ENCODE measurements at regions not wholly inside any gene's neighbourhood (a gene's known extent, or its start where the extent isn't known, plus 50 kb on each side); places are given as distances from the start of the nearest gene placed in this dataset.

DNA sequence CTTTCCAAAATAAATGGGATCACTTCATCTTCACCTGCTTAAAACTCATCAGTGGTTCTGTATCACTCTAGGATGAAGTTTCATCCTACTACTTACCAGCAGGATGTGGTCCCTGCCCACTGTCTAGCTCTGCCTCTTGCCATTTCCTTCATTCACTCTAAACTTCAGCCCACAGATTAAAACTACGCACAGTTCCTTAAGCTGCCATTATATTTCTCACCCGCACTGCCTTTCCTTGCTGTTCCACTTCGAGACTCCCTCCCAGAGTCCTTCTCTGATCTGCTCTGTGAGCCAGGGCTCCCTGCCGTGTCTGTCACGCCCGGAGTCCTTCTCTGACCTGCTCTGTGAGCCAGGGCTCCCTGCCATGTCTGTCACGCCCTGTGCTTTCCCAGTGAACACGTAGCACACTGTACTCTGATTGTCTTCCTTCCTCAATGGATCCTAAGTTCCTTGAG, 52.0 kb upstream of the NPAS1 start:
- H4K20me1 ChIP-seq (ENCODE audit: insufficient read depth, poor library complexity, severe bottlenecking), result peaks cover 23% of the 10 kb centered on the region
- 90% methylated on average over 8 of the region's 8 CpGs for WGBS (ENCODE audit: low lambda C conversion rate, missing lambda C conversion rate)
- H3K27ac ChIP-seq, result no peak overlapping the region
- H3K4me1 ChIP-seq (ENCODE audit: insufficient read depth), result no peaks in the 10 kb centered on the region
- H2AFZ ChIP-seq, result no peak overlapping the region
- peaks cover 91% of the 10 kb centered on the region for H3K79me2 ChIP-seq
- no peaks in the 10 kb centered on the region for H3K9me3 ChIP-seq (ENCODE audit: low read depth)
- DNase-seq (ENCODE audit: low spot score), result no peak
- H3K4me3 ChIP-seq, result no peak overlapping the region
- H3K4me2 ChIP-seq, result no peak overlapping the region
- no peaks in the 10 kb centered on the region for H3K27me3 ChIP-seq
- TF ChIP-seq, protein P1, sequence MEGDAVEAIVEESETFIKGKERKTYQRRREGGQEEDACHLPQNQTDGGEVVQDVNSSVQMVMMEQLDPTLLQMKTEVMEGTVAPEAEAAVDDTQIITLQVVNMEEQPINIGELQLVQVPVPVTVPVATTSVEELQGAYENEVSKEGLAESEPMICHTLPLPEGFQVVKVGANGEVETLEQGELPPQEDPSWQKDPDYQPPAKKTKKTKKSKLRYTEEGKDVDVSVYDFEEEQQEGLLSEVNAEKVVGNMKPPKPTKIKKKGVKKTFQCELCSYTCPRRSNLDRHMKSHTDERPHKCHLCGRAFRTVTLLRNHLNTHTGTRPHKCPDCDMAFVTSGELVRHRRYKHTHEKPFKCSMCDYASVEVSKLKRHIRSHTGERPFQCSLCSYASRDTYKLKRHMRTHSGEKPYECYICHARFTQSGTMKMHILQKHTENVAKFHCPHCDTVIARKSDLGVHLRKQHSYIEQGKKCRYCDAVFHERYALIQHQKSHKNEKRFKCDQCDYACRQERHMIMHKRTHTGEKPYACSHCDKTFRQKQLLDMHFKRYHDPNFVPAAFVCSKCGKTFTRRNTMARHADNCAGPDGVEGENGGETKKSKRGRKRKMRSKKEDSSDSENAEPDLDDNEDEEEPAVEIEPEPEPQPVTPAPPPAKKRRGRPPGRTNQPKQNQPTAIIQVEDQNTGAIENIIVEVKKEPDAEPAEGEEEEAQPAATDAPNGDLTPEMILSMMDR (IDR thresholded peaks at IDR 0.05; ENCODE audit: poor library complexity), result no peak
- TF ChIP-seq EZH2 (IDR thresholded peaks at IDR 0.05; ENCODE audit: borderline replicate concordance) (no peak), EZH2phosphoT487 (IDR thresholded peaks at IDR 0.05; ENCODE audit: low read depth, severe bottlenecking, unreplicated experiment) (no peak)
- H3K9me2 ChIP-seq (replicated peaks; ENCODE audit: insufficient read depth), result no peaks in the 10 kb centered on the region
- no peaks in the 10 kb centered on the region for H3K36me3 ChIP-seq (replicated peaks; ENCODE audit: insufficient read depth, low read depth)

Data from hepatocyte (in vitro differentiated cells).